GM23338 (cell line): ENCODE measurements at regions not wholly inside any gene's neighbourhood (a gene's known extent, or its start where the extent isn't known, plus 50 kb on each side); places are given as distances from the start of the nearest gene placed in this dataset.

Experiments used
- ATAC-seq: fragments of 200-7000 bp; cut with Tn5 transposase; 3 replicates; pipeline ENCODE4 v1.9.1; 2020
- DNase-seq: peaks from one replicate; pipeline ENCODE4 v3.0.0-alpha.2; 2015; ENCODE audit warnings: low spot score
- H2AFZ ChIP-seq: fragments of 200-600 bp; sonication (generic); 2 replicates; pipeline ENCODE4 v1.8.0; 2016; ENCODE audit warnings: antibody characterized with exemption, mild to moderate bottlenecking, moderate library complexity
- H3F3A ChIP-seq: fragments of 200-600 bp; sonication (generic); replicated peaks from 2 replicates; pipeline ENCODE4 v1.8.0; 2017; ENCODE audit warnings: antibody characterized with exemption, mixed run types, low read depth
- H3K27ac ChIP-seq: fragments of 200-600 bp; sonication (generic); 2 replicates; pipeline ENCODE4 v1.6.1; 2016; ENCODE audit warnings: low read depth
- H3K27me3 ChIP-seq: fragments of 200-600 bp; sonication (generic); 2 replicates; pipeline ENCODE4 v1.8.0; 2016; ENCODE audit warnings: mild to moderate bottlenecking, mixed run types, moderate library complexity; ENCODE audit not compliant: insufficient read depth
- H3K36me3 ChIP-seq: fragments of 200-600 bp; sonication (generic); 2 replicates; pipeline ENCODE4 v1.8.0; 2016; ENCODE audit warnings: mild to moderate bottlenecking; ENCODE audit not compliant: insufficient read depth
- H3K4me1 ChIP-seq: fragments of 200-600 bp; sonication (generic); 2 replicates; pipeline ENCODE4 v1.8.0; 2016; ENCODE audit warnings: mild to moderate bottlenecking, moderate library complexity; ENCODE audit not compliant: insufficient read depth
- H3K4me2 ChIP-seq: fragments of 200-600 bp; sonication (generic); 2 replicates; pipeline ENCODE4 v1.7.1; 2017; ENCODE audit warnings: mixed run types
- H3K4me3 ChIP-seq: fragments of 200-600 bp; sonication (generic); 2 replicates; pipeline ENCODE4 v1.6.1; 2016; ENCODE audit warnings: mixed run types
- H3K79me2 ChIP-seq: fragments of 200-600 bp; sonication (generic); replicated peaks from 2 replicates; pipeline ENCODE4 v1.8.0; 2017; ENCODE audit warnings: mild to moderate bottlenecking; ENCODE audit not compliant: insufficient read depth
- H3K9me2 ChIP-seq: fragments of 200-600 bp; sonication (generic); 2 replicates; pipeline ENCODE4 v1.8.0; 2017; ENCODE audit not compliant: insufficient read depth
- H4K20me1 ChIP-seq: fragments of 200-600 bp; sonication (generic); replicated peaks from 2 replicates; pipeline ENCODE4 v1.8.0; 2017; ENCODE audit warnings: mild to moderate bottlenecking; ENCODE audit not compliant: insufficient read depth
- H3K27ac Mint-ChIP-seq: 2 replicates; pipeline ENCODE4 v1.8.0; 2020; ENCODE audit warnings: inconsistent platforms, mild to moderate bottlenecking, moderate library complexity, mixed read lengths
- H3K27me3 Mint-ChIP-seq: 3 replicates; pipeline ENCODE4 v1.8.0; 2022; ENCODE audit warnings: low read depth, mild to moderate bottlenecking, moderate library complexity, mixed read lengths, inconsistent platforms; ENCODE audit not compliant: insufficient read depth, poor library complexity
- H3K36me3 Mint-ChIP-seq: 3 replicates; pipeline ENCODE4 v1.8.0; 2021; ENCODE audit warnings: low read depth, mild to moderate bottlenecking, inconsistent platforms, moderate library complexity, mixed read lengths
- H3K4me1 Mint-ChIP-seq: 3 replicates; pipeline ENCODE4 v1.8.0; 2020; ENCODE audit warnings: mild to moderate bottlenecking, inconsistent platforms, mixed read lengths
- H3K4me3 Mint-ChIP-seq: 3 replicates; pipeline ENCODE4 v1.8.0; 2021; ENCODE audit warnings: moderate library complexity, mild to moderate bottlenecking, inconsistent platforms, mixed read lengths
- H3K9me3 Mint-ChIP-seq: 3 replicates; pipeline ENCODE4 v1.8.0; 2020; ENCODE audit warnings: moderate library complexity, mild to moderate bottlenecking, inconsistent platforms, mixed read lengths
- CREB1 ChIP-seq: fragments of 250-450 bp; sonication (Bioruptor Pico); IDR thresholded peaks from 2 replicates; pipeline ENCODE4 v1.5.0; 2020; ENCODE audit warnings: low read depth, mild to moderate bottlenecking, moderate library complexity
- EZH2 ChIP-seq: fragments of 200-600 bp; sonication (generic); IDR thresholded peaks from one replicate; pipeline ENCODE4 v1.8.0; 2017; ENCODE audit warnings: antibody characterized with exemption, mild to moderate bottlenecking, low read depth; ENCODE audit not compliant: unreplicated experiment
- EZH2phosphoT487 ChIP-seq: fragments of 200-600 bp; sonication (generic); IDR thresholded peaks from one replicate; pipeline ENCODE4 v1.8.1; 2018; ENCODE audit warnings: antibody characterized with exemption; ENCODE audit not compliant: unreplicated experiment
- JUNB ChIP-seq: IDR thresholded peaks from one replicate; pipeline ENCODE4 v1.6.1; 2016; ENCODE audit warnings: antibody characterized with exemption; ENCODE audit not compliant: unreplicated experiment
- NANOG ChIP-seq: IDR thresholded peaks from 2 replicates; pipeline ENCODE4 v1.6.1; 2016; ENCODE audit warnings: antibody characterized with exemption, borderline replicate concordance
- POLR2AphosphoS5 ChIP-seq: IDR thresholded peaks from 2 replicates; pipeline ENCODE4 v1.6.1; 2016; ENCODE audit warnings: antibody characterized with exemption, low read depth
- ZNF114 ChIP-seq: fragments of 250-450 bp; sonication (Bioruptor Pico); IDR thresholded peaks from 2 replicates; pipeline ENCODE4 v1.5.0; 2020; ENCODE audit warnings: mild to moderate bottlenecking, moderate library complexity
- ZNF331 ChIP-seq: fragments of 250-450 bp; sonication (Bioruptor Pico); IDR thresholded peaks from 2 replicates; pipeline ENCODE4 v1.5.0; 2020; ENCODE audit warnings: low read depth, mild to moderate bottlenecking, moderate library complexity
- ZNF462 ChIP-seq: fragments of 250-450 bp; sonication (Bioruptor Pico); IDR thresholded peaks from 2 replicates; pipeline ENCODE4 v1.5.0; 2020; ENCODE audit warnings: mild to moderate bottlenecking, moderate library complexity
- TF ChIP-seq, protein P1 (sequence below), 2 experiments: fragments of 200-600 bp in 1 of 2; sonication (generic) in 1 of 2; conservative IDR thresholded peaks; 2 replicates each; pipeline versions ENCODE4 v1.5.1 to v1.6.1; 2016 to 2017; ENCODE audit warnings: antibody characterized with exemption in 2 of 2, low read depth in 2 of 2, mild to moderate bottlenecking in 2 of 2, moderate library complexity in 1 of 2
- TF ChIP-seq, protein P2 (sequence below): IDR thresholded peaks from 2 replicates; pipeline ENCODE4 v1.6.1; 2016; ENCODE audit warnings: antibody characterized with exemption

DNA sequence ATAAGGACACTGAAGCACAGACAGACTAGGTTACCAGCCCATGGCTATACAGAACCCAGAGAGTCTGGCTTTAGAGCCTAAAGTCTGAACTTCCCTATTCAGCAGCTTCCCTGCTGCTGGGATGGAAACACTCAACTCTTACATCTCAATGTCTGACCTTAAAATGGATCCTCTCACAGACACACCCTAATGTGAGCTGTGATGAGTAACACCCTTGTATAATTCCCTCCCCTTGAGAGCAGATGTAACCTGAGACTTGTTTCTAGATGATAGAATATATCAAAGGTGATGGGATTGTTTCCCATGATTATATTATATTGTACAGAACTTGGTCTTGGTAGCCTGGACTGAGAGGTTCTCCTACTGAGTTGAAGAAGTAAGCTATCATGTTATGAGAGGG is 577.1 kb upstream of the KLHL29 start (continued):
- TF ChIP-seq, protein P1, sequence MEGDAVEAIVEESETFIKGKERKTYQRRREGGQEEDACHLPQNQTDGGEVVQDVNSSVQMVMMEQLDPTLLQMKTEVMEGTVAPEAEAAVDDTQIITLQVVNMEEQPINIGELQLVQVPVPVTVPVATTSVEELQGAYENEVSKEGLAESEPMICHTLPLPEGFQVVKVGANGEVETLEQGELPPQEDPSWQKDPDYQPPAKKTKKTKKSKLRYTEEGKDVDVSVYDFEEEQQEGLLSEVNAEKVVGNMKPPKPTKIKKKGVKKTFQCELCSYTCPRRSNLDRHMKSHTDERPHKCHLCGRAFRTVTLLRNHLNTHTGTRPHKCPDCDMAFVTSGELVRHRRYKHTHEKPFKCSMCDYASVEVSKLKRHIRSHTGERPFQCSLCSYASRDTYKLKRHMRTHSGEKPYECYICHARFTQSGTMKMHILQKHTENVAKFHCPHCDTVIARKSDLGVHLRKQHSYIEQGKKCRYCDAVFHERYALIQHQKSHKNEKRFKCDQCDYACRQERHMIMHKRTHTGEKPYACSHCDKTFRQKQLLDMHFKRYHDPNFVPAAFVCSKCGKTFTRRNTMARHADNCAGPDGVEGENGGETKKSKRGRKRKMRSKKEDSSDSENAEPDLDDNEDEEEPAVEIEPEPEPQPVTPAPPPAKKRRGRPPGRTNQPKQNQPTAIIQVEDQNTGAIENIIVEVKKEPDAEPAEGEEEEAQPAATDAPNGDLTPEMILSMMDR (conservative IDR thresholded peaks at IDR 0.05; ENCODE audit: low read depth in 2 of 2) = no peak
- TF ChIP-seq ZNF331 (CRISPR knock-in tag) (no peak), ZNF462 (CRISPR knock-in tag) (no peak)

- ATAC-seq = no peak
- Mint-ChIP-seq H3K4me3 (no peak overlapping the region), H3K36me3 (peaks cover 28% of the 10 kb centered on the region), H3K27me3 (no peaks in the 10 kb centered on the region), H3K27ac (no peak overlapping the region), H3K4me1 (no peaks in the 10 kb centered on the region), H3K9me3 (peaks cover 22% of the 10 kb centered on the region)
- Histone ChIP-seq H4K20me1 (no peaks in the 10 kb centered on the region), H3K36me3 (peaks cover 7% of the 10 kb centered on the region; the same call in 1 of the 2 replicates), H3K4me3 (no peak overlapping the region), H3K79me2 (no peaks in the 10 kb centered on the region), H2AFZ (no peak overlapping the region), H3K4me1 (no peaks in the 10 kb centered on the region), H3K27ac (no peak overlapping the region), H3K27me3 (no peaks in the 10 kb centered on the region), H3F3A (no peaks in the 10 kb centered on the region), H3K4me2 (no peak overlapping the region), H3K9me2 (no peaks in the 10 kb centered on the region)
- DNase-seq = no peak
- TF ChIP-seq ZNF114 (CRISPR knock-in tag) (no peak), EZH2 (no peak), EZH2phosphoT487 (no peak), CREB1 (no peak), ZNF331 (CRISPR knock-in tag) (no peak), JUNB (no peak), NANOG (no peak), POLR2AphosphoS5 (no peak)
- TF ChIP-seq, protein P2, sequence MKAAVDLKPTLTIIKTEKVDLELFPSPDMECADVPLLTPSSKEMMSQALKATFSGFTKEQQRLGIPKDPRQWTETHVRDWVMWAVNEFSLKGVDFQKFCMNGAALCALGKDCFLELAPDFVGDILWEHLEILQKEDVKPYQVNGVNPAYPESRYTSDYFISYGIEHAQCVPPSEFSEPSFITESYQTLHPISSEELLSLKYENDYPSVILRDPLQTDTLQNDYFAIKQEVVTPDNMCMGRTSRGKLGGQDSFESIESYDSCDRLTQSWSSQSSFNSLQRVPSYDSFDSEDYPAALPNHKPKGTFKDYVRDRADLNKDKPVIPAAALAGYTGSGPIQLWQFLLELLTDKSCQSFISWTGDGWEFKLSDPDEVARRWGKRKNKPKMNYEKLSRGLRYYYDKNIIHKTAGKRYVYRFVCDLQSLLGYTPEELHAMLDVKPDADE = no peak
- TF ChIP-seq, protein P1 (conservative IDR thresholded peaks at IDR 0.05; ENCODE audit: low read depth in 2 of 2) = no peak
Observed at GRCh38 chr2:22810602-22811001, 574.4 kb upstream of the KLHL29 start.
